ENCODE measurements at regions not wholly inside any gene's neighbourhood (a gene's known extent, or its start where the extent isn't known, plus 50 kb on each side); places are given as distances from the start of the nearest gene placed in this dataset.

DNA sequence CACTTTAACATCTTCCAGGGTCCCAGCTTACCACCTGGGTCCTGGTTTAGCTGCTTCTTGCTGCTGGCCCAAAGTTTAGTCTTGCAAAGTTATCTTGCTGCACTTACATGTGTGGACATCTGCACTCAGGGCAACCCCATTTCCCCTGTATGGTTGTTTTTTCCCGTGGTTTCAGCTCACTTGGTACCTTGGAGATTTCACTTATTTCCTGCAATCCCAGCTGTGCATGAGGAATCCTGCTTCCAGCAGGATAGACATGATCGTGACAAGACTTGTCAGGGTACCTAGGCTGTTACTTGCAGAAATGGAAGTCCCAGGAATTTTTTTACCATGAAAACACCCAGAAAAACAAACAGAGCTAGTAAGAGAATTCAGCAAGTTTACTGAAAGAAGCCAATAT lies 95.9 kb upstream of the LEP start:
- no peak for DNase-seq

GRCh38 chr7:128146052-128146451 lies 95.0 kb upstream of the LEP start:
- no peak for DNase-seq

DNA sequence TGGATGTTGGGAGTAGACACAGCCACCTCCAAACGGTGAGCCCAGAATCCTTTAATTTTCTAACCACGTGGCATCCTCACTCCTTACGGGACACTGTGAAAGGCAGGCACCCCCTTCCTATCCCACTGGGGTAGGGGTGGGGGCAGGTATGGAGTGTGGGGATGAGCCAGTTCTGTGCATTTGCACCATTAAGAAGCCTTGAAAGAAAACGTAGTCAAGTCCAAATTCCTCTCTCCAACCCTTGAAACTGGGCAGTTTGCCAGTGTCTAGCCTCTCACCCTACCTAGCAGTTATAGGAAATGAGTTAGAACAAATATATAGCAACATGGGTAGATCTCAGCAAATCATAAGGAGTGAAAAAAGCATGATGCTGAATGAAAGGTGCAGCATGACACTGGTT lies 92.4 kb upstream of the LEP start:
- DNase-seq, result no peak

DNA sequence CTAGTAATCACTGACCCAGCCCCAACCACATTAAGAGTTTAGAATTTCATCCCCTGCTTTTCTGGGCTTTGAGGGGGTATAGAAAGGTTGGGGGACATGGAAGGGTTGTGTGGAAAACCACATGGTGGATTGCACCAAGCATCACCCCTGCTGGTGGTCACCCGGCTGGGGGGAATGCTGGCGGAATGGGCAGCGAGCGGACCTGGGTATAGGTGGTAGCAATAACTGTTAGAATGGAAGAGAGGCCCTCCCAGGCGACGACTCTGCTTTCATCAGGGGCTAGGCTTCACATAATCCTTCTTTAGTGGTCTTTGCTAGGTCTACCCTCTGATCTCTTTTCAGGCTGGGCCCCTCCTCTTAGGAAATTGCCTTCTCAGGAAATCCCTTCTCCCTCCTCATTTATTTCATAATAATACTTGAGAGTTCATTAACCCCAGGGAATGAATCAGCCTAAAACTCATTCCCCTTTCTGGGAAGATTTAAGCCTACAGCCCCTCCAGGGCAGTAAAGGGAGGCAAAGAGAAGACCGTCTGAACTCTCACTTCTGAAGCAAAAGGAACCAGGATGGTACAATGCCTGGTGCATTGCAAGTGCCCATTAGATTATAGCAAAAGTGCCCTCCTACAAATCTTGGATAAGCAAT lies 90.7 kb upstream of the LEP start:
- DNase-seq, result peak; percentile 45

DNA sequence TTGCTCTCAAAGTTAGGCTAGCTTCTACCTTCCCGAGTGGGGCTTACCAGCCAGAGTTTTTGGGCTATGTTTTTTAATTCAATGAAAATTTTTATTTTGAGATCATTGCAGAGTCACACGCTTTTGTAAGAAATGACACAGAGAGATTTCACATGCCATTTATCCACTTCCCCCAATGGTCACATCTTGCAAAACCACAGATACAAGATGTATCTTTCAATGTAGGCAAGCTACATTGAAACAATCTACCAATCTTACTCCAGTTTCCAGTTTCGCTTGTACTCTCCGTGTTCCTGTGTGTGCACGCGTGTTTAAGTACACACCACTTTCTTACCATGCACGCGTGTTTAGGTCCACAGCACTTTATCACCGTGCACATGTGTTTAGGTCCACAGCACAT lies 89.4 kb upstream of the LEP start:
- DNase-seq, result peak; percentile 89

- no peak for DNase-seq
Observed at GRCh38 chr7:128152721-128153120, 88.4 kb upstream of the LEP start.

DNA sequence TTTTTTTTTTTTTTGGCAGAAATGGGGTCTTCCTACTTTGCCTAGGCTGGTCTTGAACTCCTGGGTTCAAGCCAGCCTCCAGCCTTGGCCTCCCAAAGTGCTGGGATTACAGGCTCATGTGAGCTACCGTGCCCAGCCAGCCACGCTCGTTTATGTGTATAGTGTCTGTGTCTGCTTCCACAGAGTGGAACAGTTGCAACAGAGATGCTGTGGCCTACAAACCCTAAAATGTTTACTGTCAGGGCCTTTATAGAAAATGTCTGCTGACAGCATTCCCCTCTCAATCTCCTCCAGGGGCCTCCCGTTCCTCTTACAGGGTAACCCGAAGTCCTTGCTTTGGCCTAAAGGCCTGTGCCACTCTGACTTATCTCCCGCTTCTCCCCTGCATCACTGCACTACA lies 87.6 kb upstream of the LEP start:
- no peak for DNase-seq

GRCh38 chr7:128154504-128154903 lies 86.6 kb upstream of the LEP start:
- peak; percentile 58 for DNase-seq

GRCh38 chr7:128155100-128155740 lies 85.9 kb upstream of the LEP start:
- DNase-seq, result peak; percentile 57

GRCh38 chr7:128157906-128158305 lies 83.2 kb upstream of the LEP start:
- DNase-seq, result no peak

- DNase-seq, result no peak
Observed at GRCh38 chr7:128158370-128158769, 82.7 kb upstream of the LEP start.

DNA sequence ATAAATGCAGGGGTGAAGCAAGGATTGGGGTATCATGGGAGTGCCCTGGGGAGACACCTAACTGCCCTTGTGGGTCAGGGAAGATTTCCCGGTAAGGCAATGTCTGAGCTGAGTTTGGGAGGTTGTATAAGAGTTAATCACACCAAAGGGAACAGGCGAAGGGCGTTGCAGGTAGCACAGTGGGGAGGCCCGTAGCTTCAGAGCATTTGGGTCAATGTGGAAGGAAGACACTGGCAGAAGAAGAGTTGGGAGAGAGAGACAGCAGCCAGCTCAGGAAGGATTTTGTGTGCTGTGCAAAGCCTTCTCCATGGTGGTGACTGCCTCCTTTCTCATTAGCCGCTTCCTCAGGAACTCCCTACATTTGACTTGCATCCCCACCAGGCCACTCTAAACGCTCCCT lies 80.8 kb upstream of the LEP start:
- no peak for DNase-seq

DNA sequence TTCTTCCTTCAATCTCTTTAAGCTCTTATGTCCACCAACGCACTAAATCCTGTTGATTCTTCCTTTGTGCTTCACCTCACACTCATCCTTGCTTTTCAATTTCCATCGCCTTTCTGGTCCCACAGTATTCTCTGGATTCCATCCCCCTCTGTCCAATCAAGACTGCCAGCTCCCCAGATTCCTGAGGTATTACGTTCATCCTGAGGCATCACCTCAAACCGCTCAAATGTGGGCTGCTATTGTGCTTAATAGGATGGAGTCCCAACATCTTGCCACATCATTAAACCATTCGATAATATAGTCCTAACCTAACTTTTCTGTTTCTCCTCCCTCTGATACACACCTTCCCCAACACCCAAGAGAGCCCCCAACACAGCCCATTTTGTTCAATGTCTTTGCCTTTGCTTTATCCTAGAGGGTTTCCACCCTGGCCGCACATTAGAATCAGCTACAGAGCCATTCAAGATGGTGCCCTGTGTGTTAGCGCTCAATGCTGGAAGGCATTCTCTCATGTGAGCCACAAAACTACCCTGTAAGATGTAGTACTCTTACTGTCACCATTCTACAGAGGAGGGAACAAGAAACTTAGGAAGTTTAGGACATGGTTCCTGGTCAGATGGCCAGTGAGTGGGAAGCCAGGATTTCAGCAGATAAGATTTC lies 79.5 kb upstream of the LEP start:
- no peak for DNase-seq

GRCh38 chr7:128162666-128163065 lies 78.4 kb upstream of the LEP start:
- DNase-seq, result no peak

GRCh38 chr7:128163473-128163872 lies 77.6 kb upstream of the LEP start:
- DNase-seq, result no peak

- no peak for DNase-seq
Observed at GRCh38 chr7:128164061-128164954, 76.8 kb upstream of the LEP start.

GRCh38 chr7:128164955-128165670 lies 76.0 kb upstream of the LEP start:
- no peak for DNase-seq

DNA sequence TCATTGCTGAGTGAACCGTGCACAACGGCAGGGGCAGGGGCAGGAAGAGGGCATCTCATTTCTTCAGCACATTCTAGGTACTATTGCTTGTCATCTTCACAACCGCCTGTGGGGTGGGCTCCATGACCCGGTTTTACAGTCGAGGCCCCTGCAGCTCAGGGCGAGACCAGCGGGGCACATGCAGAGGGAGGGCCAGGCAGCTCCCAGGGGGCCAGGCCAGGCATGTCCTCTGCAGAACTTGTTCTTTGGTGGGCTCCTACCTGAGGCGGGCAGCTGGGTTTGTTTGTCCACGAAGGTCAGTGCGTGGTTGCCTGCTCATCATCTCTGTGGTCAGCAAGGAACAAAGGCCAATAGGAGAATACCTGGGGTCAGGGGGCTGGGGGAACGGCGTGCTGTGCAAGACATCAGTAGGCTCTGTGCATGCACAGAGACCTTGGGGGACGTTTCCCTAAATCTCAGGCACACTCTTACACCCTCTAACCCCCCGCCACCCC lies 75.1 kb upstream of the LEP start:
- no peak for DNase-seq

GRCh38 chr7:128166603-128167041 lies 74.5 kb upstream of the LEP start:
- no peak for DNase-seq

GRCh38 chr7:128167042-128167701 lies 73.9 kb upstream of the LEP start:
- peak; percentile 33 for DNase-seq

- DNase-seq, result no peak
Observed at GRCh38 chr7:128167791-128168666, 73.0 kb upstream of the LEP start.
